OCI-LY7 (cell line): ENCODE measurements at regions not wholly inside any gene's neighbourhood (a gene's known extent, or its start where the extent isn't known, plus 50 kb on each side); places are given as distances from the start of the nearest gene placed in this dataset.

Experiments
- BruUV-seq: library from RNA; stranded (reverse); fragments of 400-500 nt; replicated peaks from 2 replicates; lab custom pipeline; 2021; lab: Mats Ljungman, UMichigan
- CTCF ChIA-PET: fragments of 300-600 bp; sonication (Branson Sonifier 250); formaldehyde crosslinking; loops from one replicate; lab custom pipeline; 2022; ENCODE audit warnings: antibody characterized with exemption; ENCODE audit not compliant: unreplicated experiment; lab: Charles Lee
- POLR2A ChIA-PET: fragments of 300-600 bp; sonication (Branson Sonifier 250); formaldehyde crosslinking; loops from one replicate; lab custom pipeline; 2022; ENCODE audit warnings: antibody characterized with exemption; lab: Charles Lee
- DNase-seq: peaks from one replicate; pipeline ENCODE4 v3.0.0-alpha.2; 2015; ENCODE audit warnings: low spot score
- H2AFZ ChIP-seq: fragments of 200-600 bp; sonication (generic), shearing (Covaris generic); 2 replicates; pipeline ENCODE4 v1.6.1; 2014; ENCODE audit warnings: mild to moderate bottlenecking, antibody characterized with exemption, low read length, moderate library complexity
- H3K27ac ChIP-seq: fragments of 200-600 bp; sonication (generic); 2 replicates; pipeline ENCODE4 v1.5.1; 2014; ENCODE audit warnings: mixed run types, low read depth, mild to moderate bottlenecking, moderate library complexity, low read length, inconsistent platforms; ENCODE audit not compliant: poor library complexity, severe bottlenecking
- H3K36me3 ChIP-seq: fragments of 200-600 bp; sonication (generic); 2 replicates; pipeline ENCODE4 v1.6.1; 2014; ENCODE audit warnings: mild to moderate bottlenecking, antibody characterized with exemption, low read length, moderate library complexity, mixed read lengths; ENCODE audit not compliant: insufficient read depth
- H3K4me1 ChIP-seq: fragments of 200-600 bp; sonication (generic); 2 replicates; pipeline ENCODE4 v1.5.1; 2014; ENCODE audit warnings: mild to moderate bottlenecking, low read length; ENCODE audit not compliant: insufficient read depth, poor library complexity, severe bottlenecking
- H3K4me2 ChIP-seq: fragments of 200-600 bp; sonication (generic); 2 replicates; pipeline ENCODE4 v1.6.1; 2014; ENCODE audit warnings: mild to moderate bottlenecking, low read length
- H3K4me3 ChIP-seq: fragments of 200-600 bp; sonication (generic); 2 replicates; pipeline ENCODE4 v1.5.1; 2014; ENCODE audit warnings: mild to moderate bottlenecking, low read depth, low read length; ENCODE audit not compliant: poor library complexity, severe bottlenecking
- H3K79me2 ChIP-seq: fragments of 200-600 bp; sonication (generic); 2 replicates; pipeline ENCODE4 v1.6.1; 2016; ENCODE audit warnings: low read depth, mild to moderate bottlenecking, low read length, moderate library complexity, mixed read lengths; ENCODE audit not compliant: insufficient read depth
- H3K9me2 ChIP-seq: fragments of 200-600 bp; sonication (generic); 2 replicates; pipeline ENCODE4 v1.6.1; 2016; ENCODE audit warnings: mild to moderate bottlenecking, low read length, mixed read lengths; ENCODE audit not compliant: insufficient read depth
- H3K9me3 ChIP-seq: fragments of 200-600 bp; sonication (generic); 2 replicates; pipeline ENCODE4 v1.6.1; 2014; ENCODE audit warnings: mild to moderate bottlenecking, mixed run types, low read length, mixed read lengths
- H4K20me1 ChIP-seq: fragments of 200-600 bp; sonication (generic); 2 replicates; pipeline ENCODE4 v1.6.1; 2014; ENCODE audit warnings: mild to moderate bottlenecking, antibody characterized with exemption, low read length, moderate library complexity, mixed read lengths; ENCODE audit not compliant: insufficient read depth
- CTCF ChIP-seq: fragments of 200-600 bp; sonication (generic); conservative IDR thresholded peaks from 2 replicates; pipeline ENCODE4 v1.5.1; 2014; ENCODE audit warnings: mild to moderate bottlenecking, antibody characterized with exemption, low read length, moderate library complexity, mixed read lengths
- EZH2phosphoT487 ChIP-seq: fragments of 200-600 bp; sonication (generic); IDR thresholded peaks from 2 replicates; pipeline ENCODE4 v1.6.1; 2018; ENCODE audit warnings: low read depth, borderline replicate concordance, mild to moderate bottlenecking, mixed run types, antibody characterized with exemption, low read length, moderate library complexity, mixed read lengths
- intact Hi-C: fragments of 100-400 bp; cut with micrococcal nuclease; formaldehyde crosslinking; loops from one replicate; pipeline ENCODE4 v1.10.0; 2022; ENCODE audit not compliant: unreplicated experiment

GRCh38 chr2:16034151-16034974 is 94.0 kb downstream of the MYCN start:
- no peak for DNase-seq
- CTCF ChIA-PET: no interaction called here
- H3K4me3 ChIP-seq: no peak overlapping the region

GRCh38 chr2:16033032-16033293 is 92.6 kb downstream of the MYCN start:
- H2AFZ ChIP-seq: no peak overlapping the region
- H3K79me2 ChIP-seq: no peaks in the 10 kb centered on the region
- no peaks in the 10 kb centered on the region for H4K20me1 ChIP-seq
- intact Hi-C loops: no loop called here
- no peak for DNase-seq
- CTCF ChIA-PET: no interaction called here
- no peak overlapping the region for H3K4me2 ChIP-seq
- H3K9me2 ChIP-seq: no peaks in the 10 kb centered on the region
- H3K9me3 ChIP-seq: no peaks in the 10 kb centered on the region
- H3K36me3 ChIP-seq: no peaks in the 10 kb centered on the region
- no TSS peak for BruUV-seq
- no peaks in the 10 kb centered on the region for H3K4me1 ChIP-seq
- TF ChIP-seq CTCF (no peak), EZH2phosphoT487 (no peak)
- H3K4me3 ChIP-seq: no peak overlapping the region
- POLR2A ChIA-PET: no interaction called here
- no peak overlapping the region for H3K27ac ChIP-seq

More at GRCh38 chr2:16034151-16034974, 94.0 kb downstream of the MYCN start:
- no peak for TF ChIP-seq EZH2phosphoT487
- TF ChIP-seq CTCF: no peak; the same call in 1 of the 2 replicates
- POLR2A ChIA-PET: no interaction called here
- no peak overlapping the region for H3K4me2 ChIP-seq
- intact Hi-C loops: no loop called here
- no peak overlapping the region for H2AFZ ChIP-seq
- no peaks in the 10 kb centered on the region for H3K79me2 ChIP-seq
- no peaks in the 10 kb centered on the region for H3K9me2 ChIP-seq
- BruUV-seq: no TSS peak
- H3K9me3 ChIP-seq: no peaks in the 10 kb centered on the region
- H3K27ac ChIP-seq: no peak overlapping the region
- no peaks in the 10 kb centered on the region for H3K4me1 ChIP-seq
- H3K36me3 ChIP-seq: no peaks in the 10 kb centered on the region
- no peaks in the 10 kb centered on the region for H4K20me1 ChIP-seq

- no peak for DNase-seq
- Histone ChIP-seq H3K4me2 (no peak overlapping the region), H3K27ac (no peak overlapping the region), H3K4me3 (no peak overlapping the region), H3K9me2 (no peaks in the 10 kb centered on the region), H3K36me3 (no peaks in the 10 kb centered on the region), H3K79me2 (no peaks in the 10 kb centered on the region), H2AFZ (no peak overlapping the region), H3K4me1 (no peaks in the 10 kb centered on the region), H3K9me3 (no peaks in the 10 kb centered on the region), H4K20me1 (no peaks in the 10 kb centered on the region)
- TF ChIP-seq CTCF: no peak
- TF ChIP-seq EZH2phosphoT487: no peak
- intact Hi-C loops: no loop called here
- POLR2A ChIA-PET: no interaction called here
- BruUV-seq: no TSS peak
- CTCF ChIA-PET: no interaction called here
These were observed 92.1 kb downstream of the MYCN start for GRCh38 chr2:16032282-16033031.
